Ovary (tissue), 7 donors: ENCODE measurements at regions not wholly inside any gene's neighbourhood (a gene's known extent, or its start where the extent isn't known, plus 50 kb on each side); places are given as distances from the start of the nearest gene placed in this dataset.

Experiments
- DNase-seq, 5 donors: peaks; one replicate each; pipeline ENCODE4 v3.0.0-alpha.2; 2019 to 2020
- H3K27ac ChIP-seq, 2 donors: fragments of 200-600 bp; one replicate each; pipeline versions ENCODE4 v1.5.1 to v1.8.0; 2019 to 2022
- H3K27me3 ChIP-seq: fragments of 200-600 bp; one replicate; pipeline ENCODE4 v1.8.0; 2022
- H3K36me3 ChIP-seq: fragments of 200-600 bp; sonication (generic); one replicate; pipeline ENCODE4 v1.5.1; 2019
- H3K4me1 ChIP-seq: one replicate; pipeline ENCODE4 v1.8.1; 2013; ENCODE audit warnings: mild to moderate bottlenecking, moderate library complexity; ENCODE audit not compliant: insufficient read depth
- H3K4me3 ChIP-seq: fragments of 200-600 bp; sonication (generic); one replicate; pipeline ENCODE4 v1.5.1; 2017
- H3K9me3 ChIP-seq, 2 donors: fragments of 200-600 bp in 1 of 2; sonication (generic) in 1 of 2; one replicate each; pipeline versions ENCODE4 v1.5.1 to v1.8.1; 2013 to 2019; ENCODE audit warnings: mild to moderate bottlenecking in 1 of 2, moderate library complexity in 1 of 2
- EP300 ChIP-seq: sonication (generic); formaldehyde crosslinking; IDR thresholded peaks from one replicate; pipeline ENCODE4 v1.6.1; 2017; ENCODE audit warnings: antibody characterized with exemption
- POLR2A ChIP-seq: fragments of 450-650 bp; IDR thresholded peaks from one replicate; pipeline ENCODE4 v1.6.1; 2017; ENCODE audit warnings: antibody characterized with exemption, mild to moderate bottlenecking, moderate library complexity
- WGBS, 3 donors: extraction: QIAGEN DNeasy Blood & Tissue Kit in 1 of 3; methylation state at CpG; one replicate each; pipeline versions ENCODE4 v1.1.5 to v1.1.7; 2013 to 2017; 5-methylcytosine and 5-hydroxymethylcytosine counted together
- intact Hi-C, 4 donors: fragments of 100-400 bp; cut with DNase I; formaldehyde crosslinking; loops; one replicate each; pipeline versions ENCODE4 v1.11.0 to v1.15.1; 2022 to 2023
- TF ChIP-seq, protein P1 (sequence below), 3 donors: fragments of 450-650 bp in 2 of 3; fragments of 200-600 bp in 1 of 3; IDR thresholded peaks; one replicate each; pipeline versions ENCODE4 v1.5.1 to v1.8.0; 2016 to 2022; ENCODE audit warnings: antibody characterized with exemption in 3 of 3, mild to moderate bottlenecking in 1 of 3
- donor health status: DM: no; HTN: no; CAD: no; lungs with moderate emphysema.
- donor health status: DM: no; HTN: no; CAD: no.
- donor health status: Bipolar disorder and iron deficiency.
- donor health status: DM: no; HTN: no; CAD: no.
- donor health status: DM: yes; HTN: yes; CAD: no.

DNA sequence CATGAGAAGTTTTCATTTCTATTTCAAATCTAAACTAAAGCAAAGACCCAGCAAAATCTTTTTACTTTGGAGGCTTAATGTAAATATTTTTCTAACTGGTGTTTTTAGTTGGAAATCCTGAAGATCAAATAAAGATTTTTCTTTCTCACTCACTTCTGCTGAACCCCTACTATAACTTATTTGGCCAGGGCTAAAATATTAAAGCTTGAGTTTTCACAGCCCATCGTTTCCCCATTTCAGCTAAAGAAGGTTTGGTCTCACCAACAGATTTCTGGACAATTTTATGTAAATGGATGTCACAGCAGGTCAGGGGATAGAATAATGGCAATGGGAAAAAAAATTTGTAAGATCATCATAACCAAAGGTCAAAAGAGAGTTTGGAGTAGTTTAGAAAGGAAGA is 92.7 kb upstream of the DCN start:
- TF ChIP-seq, protein P1, sequence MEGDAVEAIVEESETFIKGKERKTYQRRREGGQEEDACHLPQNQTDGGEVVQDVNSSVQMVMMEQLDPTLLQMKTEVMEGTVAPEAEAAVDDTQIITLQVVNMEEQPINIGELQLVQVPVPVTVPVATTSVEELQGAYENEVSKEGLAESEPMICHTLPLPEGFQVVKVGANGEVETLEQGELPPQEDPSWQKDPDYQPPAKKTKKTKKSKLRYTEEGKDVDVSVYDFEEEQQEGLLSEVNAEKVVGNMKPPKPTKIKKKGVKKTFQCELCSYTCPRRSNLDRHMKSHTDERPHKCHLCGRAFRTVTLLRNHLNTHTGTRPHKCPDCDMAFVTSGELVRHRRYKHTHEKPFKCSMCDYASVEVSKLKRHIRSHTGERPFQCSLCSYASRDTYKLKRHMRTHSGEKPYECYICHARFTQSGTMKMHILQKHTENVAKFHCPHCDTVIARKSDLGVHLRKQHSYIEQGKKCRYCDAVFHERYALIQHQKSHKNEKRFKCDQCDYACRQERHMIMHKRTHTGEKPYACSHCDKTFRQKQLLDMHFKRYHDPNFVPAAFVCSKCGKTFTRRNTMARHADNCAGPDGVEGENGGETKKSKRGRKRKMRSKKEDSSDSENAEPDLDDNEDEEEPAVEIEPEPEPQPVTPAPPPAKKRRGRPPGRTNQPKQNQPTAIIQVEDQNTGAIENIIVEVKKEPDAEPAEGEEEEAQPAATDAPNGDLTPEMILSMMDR (IDR thresholded peaks at IDR 0.05) = no peak
- no peak for TF ChIP-seq POLR2A
- no peak for TF ChIP-seq EP300
- H3K27ac ChIP-seq = peak overlapping the region in 1 of 2 donors; percentile 69
- H3K9me3 ChIP-seq = no peaks in the 10 kb centered on the region
- 26 to 42% (median 36%) methylated on average over 1 of the region's 1 CpG for WGBS, 3 donors
- intact Hi-C loops = no loop called here
- no peaks in the 10 kb centered on the region for H3K36me3 ChIP-seq
- no peak overlapping the region for H3K4me3 ChIP-seq
- H3K4me1 ChIP-seq = peaks cover 6% of the 10 kb centered on the region
- H3K27me3 ChIP-seq = no peaks in the 10 kb centered on the region
- DNase-seq = no peak

DNA sequence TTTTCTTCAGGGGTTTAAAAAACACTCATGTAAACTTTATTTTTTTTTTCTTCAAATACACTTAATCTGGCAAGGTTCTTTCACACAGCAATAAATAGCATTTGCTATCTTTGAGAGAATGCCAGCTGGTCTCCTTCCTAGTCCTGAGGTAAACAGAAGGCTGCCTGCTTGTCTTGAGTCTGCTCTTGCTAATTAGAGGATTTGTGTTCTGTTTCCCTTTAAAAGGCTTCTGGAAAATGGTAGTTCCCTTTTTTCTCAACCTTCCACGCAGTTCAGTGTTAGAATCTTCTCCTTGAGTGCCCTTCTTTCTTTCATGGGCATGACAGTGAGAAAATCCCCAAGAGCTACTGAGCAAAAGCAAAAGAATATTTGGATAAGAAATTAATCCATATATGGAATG is 92.3 kb upstream of the DCN start:
- H3K27ac ChIP-seq = peak overlapping the region in 1 of 2 donors; percentile 69
- no peaks in the 10 kb centered on the region for H3K9me3 ChIP-seq
- peak in 3 of 5 donors; percentile 43 to 52 (median 49) for DNase-seq
- no peak overlapping the region for H3K4me3 ChIP-seq
- no peaks in the 10 kb centered on the region for H3K27me3 ChIP-seq
- WGBS, 3 donors = 0 to 2% (median 0%) methylated on average over 1 of the region's 1 CpG
- TF ChIP-seq POLR2A = no peak
- TF ChIP-seq EP300 = no peak
- TF ChIP-seq, protein P1 (IDR thresholded peaks at IDR 0.05) = no peak
- H3K36me3 ChIP-seq = no peaks in the 10 kb centered on the region
- H3K4me1 ChIP-seq = peaks cover 7% of the 10 kb centered on the region
- intact Hi-C loops = no loop called here

DNA sequence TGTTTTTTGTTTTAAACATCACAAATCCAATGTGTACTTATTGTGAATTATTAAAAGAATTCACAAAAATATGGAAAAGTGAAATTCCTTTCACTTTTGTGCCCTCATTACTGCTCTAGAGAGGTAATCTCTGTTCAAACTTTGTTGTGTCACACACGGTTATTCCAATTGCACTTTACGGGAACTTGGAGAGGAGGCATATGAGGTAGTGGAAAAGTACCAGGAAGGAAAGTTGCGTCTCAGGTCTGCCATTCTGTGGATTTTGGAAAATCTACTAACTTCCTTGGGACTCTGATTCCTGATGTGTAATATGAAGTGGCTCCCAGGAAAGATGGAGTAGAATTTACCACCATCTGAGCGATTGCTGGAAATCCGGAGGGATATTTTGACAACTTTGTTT is 90.9 kb upstream of the DCN start:
- peak overlapping the region; percentile 35 to 69 for H3K27ac ChIP-seq
- DNase-seq = no peak
- no peaks in the 10 kb centered on the region for H3K9me3 ChIP-seq
- no peak overlapping the region for H3K4me3 ChIP-seq
- no peaks in the 10 kb centered on the region for H3K36me3 ChIP-seq
- WGBS, 3 donors = 52 to 57% (median 53%) methylated on average over 5 of the region's 5 CpGs
- intact Hi-C loops = no loop called here
- H3K4me1 ChIP-seq = peaks cover 10% of the 10 kb centered on the region
- TF ChIP-seq EP300 (peak; percentile 57), POLR2A (no peak)
- no peaks in the 10 kb centered on the region for H3K27me3 ChIP-seq

DNA sequence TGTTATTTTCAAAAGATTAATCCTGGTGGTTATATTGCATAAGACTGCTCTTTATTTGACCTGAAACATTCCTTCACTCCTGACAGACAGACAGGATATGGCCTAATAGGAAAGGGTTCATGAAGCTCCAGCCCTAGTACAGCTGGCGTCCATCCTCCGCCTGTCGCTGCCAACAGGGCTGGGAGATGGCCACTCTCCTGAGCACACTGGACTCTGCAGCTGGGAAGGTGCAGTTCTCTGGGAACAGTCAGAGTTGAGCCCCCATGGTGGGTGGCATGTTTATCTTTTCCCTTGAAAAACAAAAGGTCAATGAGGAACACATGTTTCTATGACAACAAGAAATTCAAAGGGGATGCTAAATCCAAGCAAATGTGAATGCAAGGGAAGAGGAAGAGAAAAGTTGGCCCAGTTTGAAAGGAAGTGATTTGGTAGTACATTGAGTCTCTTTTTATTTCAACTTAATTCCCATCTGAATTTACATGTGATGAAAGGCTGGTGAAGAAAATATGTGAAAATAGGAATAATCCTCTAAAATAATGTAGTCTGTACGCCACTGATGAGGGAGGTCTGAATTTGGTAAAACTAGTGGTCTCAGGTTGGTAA is 89.9 kb upstream of the DCN start:
- WGBS, 3 donors = 41 to 68% (median 66%) methylated on average over 4 of the region's 4 CpGs
- Histone ChIP-seq H3K4me3 (no peak overlapping the region), H3K36me3 (no peaks in the 10 kb centered on the region), H3K27ac (peak overlapping the region in 1 of 2 donors; percentile 69), H3K4me1 (peaks cover 10% of the 10 kb centered on the region), H3K27me3 (no peaks in the 10 kb centered on the region), H3K9me3 (no peaks in the 10 kb centered on the region)
- intact Hi-C loops = no loop called here
- TF ChIP-seq, protein P1 (IDR thresholded peaks at IDR 0.05) = no peak
- TF ChIP-seq POLR2A = no peak
- TF ChIP-seq EP300 = no peak
- DNase-seq = peak; percentile 65 to 86 (median 75)

DNA sequence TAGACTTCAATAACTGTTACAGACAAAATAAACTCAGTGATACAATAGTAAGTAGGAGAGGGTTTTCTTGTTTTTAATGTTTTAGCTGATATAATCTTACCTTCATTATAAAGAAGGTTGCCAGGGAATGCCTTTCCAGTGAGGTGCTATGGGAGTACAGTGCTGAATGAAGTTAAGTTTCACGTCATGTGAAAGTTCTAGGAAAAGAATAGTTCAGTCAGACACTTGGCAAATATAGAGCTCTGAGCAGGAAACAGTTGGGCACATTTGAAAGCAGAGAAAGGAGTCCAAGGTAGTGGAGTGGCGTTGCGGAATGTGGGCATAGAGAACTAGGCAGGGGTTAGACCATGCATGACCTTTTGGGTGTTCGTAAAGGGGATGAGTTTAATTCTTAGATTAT is 88.6 kb upstream of the DCN start:
- no peaks in the 10 kb centered on the region for H3K36me3 ChIP-seq
- H3K9me3 ChIP-seq = no peaks in the 10 kb centered on the region
- TF ChIP-seq, protein P1 (IDR thresholded peaks at IDR 0.05) = no peak
- TF ChIP-seq POLR2A (no peak), EP300 (no peak)
- 55 to 63% (median 62%) methylated on average over 4 of the region's 4 CpGs for WGBS, 3 donors
- H3K4me3 ChIP-seq = no peak overlapping the region
- no peaks in the 10 kb centered on the region for H3K27me3 ChIP-seq
- DNase-seq = no peak
- H3K27ac ChIP-seq = no peak overlapping the region
- peaks cover 10% of the 10 kb centered on the region for H3K4me1 ChIP-seq
- intact Hi-C loops = no loop called here
